GM21576 (cell line): ENCODE measurements at regions not wholly inside any gene's neighbourhood (a gene's known extent, or its start where the extent isn't known, plus 50 kb on each side); places are given as distances from the start of the nearest gene placed in this dataset.

ENCODE experiments used
- ATAC-seq: cut with Tn5 transposase; IDR thresholded peaks from one replicate; pipeline ENCODE4 v1.9.1; 2021; ENCODE audit warnings: mild to moderate bottlenecking, moderate library complexity; ENCODE audit not compliant: unreplicated experiment

DNA sequence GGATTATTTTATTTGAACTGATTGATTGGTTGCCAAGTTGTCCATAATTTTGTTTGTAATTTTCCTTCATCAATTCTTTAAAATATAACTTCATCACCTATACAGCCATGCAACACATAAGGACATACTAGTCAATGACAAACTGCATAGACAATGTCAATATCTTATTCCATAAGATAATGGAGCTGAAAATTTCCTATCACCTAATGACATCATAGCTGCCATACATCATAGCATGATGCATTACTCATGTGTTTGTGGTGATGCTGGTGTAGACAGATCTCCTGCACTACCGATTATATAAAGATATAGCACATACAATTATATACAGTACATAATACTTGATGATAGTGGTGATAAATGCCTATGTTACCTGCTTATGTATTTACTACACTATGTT is 369.8 kb upstream of the NT5C1B start:
- ATAC-seq = no peak

DNA sequence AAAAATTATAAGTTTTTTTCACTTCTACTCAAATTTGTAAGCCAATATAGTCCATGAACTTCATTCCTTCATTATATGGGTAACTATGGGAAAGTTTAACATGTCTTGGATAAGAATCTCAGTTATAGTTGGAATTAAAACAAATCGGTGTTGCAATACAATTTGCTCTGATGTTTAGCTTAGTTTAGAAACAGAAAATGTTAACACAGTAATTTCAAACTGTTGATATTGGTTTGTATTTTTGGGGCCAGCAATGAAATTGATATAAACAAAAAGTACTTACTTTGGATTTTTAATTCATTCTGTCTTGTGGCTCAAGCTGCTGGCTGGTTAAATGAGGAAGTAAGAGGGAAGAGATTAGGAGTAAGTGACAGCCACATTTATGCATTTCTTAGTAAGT is 368.5 kb upstream of the NT5C1B start:
- no peak for ATAC-seq

DNA sequence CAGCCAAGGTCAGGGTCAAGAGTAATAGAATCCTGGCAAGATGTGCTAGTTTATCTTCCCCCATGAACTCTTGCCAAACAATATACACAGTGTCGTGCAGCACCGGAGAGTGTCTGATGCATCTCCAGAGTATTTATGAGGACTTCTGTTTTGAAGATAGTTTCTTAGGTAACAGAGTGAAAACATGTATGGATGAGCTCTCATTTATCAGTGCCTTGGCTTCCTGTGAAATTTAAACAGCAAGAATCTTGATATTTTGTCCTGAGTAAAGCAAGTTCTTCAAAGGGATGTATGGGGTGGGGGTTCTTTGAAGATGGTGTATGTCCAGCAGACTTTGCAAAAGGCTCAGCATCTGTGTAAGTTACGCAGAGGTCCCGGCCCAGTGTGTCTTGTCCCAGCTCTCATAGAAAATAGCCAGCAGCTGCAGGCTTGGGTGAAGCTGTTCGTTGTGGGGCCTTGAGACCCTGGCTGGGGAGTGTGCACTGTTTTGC is 361.0 kb upstream of the NT5C1B start:
- ATAC-seq = no peak

DNA sequence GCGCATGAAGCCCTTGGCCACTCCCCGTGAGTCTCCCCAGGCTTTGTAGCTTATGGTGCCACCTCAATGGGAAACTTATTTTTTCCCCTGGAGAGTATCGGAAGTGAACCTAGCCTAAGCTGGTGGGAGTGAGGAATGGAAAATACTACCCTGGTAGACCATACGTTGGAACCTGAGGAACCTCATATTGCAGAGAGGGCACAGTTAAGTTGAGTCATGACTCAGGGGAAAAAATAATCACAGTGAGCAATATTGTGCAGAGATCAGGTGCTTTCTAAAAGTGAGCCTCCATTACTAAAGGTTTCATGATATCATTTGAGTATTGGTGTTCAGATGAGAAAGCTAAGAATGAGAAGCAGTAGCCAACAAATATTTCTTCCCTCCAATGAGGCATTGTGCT is 360.5 kb upstream of the NT5C1B start:
- no peak for ATAC-seq

DNA sequence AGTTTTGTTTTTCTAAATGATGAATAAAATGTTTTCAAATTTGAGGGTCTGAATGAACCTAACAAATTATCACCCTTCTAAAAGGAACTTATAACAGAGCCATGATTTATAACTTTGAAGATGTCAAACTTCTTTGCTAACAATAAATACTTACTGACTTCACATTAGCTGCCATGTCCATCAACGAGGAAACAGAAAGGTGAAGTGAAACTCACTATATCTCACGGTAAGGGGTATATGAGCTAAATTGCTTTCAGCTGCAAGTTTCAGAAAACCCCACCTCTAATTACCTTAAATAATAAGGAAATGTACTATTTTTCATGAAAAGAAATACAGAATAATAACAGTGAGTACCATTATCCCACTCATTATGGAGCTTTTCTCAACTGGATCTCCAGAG is 350.8 kb upstream of the NT5C1B start:
- ATAC-seq = peak; percentile 95

DNA sequence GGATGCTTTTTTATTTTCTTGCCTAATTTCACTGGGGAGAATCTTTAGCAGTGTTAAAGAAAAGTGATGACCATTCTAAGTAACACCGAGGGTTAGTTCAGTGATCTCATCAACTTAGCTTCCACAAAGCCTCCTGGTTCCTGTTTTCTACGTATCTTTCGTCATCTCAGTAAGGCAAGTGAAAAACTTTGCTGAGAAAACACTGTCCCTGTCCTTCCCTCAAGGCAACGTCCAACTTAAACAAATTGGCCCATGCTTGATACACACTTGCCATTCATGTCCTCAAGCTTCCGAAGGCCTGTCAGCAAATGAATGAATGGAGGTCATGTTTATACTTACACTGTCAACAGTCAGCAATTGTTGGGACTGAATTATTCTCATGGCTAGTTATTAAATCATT is 350.4 kb upstream of the NT5C1B start:
- ATAC-seq = peak; percentile 41

DNA sequence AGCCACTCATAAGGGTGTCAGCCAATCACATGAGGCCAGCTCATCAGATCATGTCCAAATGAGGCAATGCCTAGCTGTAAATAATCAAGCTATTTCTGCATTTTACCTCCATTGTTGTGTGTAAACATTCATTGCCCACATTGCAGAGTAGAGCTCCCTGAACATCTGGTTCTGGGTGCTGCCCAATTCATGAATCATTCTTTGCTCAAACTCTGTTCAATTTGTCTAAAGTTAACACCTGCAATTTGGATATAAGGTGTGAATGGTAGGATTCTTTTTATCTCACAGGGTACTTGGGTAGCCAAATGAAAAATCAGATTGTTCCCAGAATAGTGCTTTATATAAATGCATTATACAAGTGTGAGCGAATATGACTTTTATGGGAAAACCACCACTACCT is 345.5 kb upstream of the NT5C1B start:
- no peak for ATAC-seq

DNA sequence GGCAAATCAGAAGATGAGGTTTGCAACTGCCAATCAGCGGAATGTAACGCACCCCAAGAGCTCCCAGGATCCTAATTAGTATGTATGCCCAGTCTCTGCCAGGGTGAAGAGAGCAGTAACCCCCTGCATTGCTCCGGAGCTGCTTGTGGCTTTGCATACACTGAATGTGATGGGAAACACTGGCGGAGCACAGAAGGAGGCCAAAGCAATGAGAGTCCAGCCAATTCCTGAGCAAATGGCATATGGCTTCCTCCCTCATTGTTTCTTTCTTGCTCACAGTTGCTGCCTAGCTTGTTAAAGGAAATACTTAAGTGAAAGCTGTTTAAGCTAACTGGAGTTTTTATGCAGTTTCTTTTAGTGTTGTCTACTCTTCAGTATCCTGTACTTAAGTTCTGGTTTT is 343.5 kb upstream of the NT5C1B start:
- ATAC-seq = no peak

DNA sequence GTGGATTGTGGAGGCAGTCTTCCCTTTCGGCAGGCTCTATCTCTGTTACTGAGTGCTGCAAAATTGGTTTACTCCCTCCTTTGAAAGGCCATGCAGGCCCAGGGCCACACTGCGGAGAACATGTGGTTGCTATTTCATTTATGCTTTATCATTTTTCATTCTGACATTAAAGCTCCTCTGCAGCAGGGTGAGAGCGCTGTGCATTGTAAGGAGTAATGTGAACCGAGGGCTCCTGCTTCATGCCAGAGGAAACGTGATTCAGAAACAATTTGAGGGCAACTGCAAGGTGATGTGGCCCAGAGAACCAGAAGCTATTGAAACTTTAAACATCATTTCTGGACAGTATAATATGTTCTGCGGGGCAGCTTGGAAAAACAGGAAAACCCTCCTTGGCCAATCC is 341.6 kb upstream of the NT5C1B start:
- ATAC-seq = no peak

DNA sequence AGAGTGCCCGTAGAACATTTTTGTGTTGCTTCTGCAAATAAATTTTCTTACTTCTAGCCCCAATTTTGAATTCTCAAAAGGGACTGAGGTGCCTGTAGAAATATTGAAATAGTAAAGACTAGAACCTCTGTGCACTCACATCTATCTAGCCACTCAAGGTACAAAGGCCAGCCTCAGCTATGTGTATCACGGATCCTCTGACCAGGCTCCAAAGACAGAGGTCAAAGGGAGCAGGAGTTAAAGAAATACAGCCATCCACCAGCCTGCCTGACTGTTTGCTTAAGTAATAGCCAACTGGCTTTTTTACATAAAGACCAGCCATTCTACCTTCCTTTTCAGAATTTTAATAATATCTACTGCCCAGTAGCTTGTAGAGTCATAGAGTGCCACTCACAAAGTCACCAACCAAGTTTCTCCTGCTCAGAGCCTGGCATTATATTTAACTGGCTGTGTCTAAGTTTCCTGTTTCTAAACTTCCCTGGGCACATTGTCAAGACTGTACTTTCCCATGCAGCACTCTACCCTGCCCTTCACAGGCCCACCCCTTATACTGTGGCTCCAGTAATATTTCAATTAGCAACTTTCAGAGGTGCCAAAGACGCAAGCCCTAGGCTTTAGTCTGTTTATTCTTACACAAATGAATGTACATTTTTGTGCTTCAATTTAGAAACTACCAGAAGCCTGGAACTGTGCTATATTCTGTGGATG is 338.3 kb upstream of the NT5C1B start:
- no peak for ATAC-seq

DNA sequence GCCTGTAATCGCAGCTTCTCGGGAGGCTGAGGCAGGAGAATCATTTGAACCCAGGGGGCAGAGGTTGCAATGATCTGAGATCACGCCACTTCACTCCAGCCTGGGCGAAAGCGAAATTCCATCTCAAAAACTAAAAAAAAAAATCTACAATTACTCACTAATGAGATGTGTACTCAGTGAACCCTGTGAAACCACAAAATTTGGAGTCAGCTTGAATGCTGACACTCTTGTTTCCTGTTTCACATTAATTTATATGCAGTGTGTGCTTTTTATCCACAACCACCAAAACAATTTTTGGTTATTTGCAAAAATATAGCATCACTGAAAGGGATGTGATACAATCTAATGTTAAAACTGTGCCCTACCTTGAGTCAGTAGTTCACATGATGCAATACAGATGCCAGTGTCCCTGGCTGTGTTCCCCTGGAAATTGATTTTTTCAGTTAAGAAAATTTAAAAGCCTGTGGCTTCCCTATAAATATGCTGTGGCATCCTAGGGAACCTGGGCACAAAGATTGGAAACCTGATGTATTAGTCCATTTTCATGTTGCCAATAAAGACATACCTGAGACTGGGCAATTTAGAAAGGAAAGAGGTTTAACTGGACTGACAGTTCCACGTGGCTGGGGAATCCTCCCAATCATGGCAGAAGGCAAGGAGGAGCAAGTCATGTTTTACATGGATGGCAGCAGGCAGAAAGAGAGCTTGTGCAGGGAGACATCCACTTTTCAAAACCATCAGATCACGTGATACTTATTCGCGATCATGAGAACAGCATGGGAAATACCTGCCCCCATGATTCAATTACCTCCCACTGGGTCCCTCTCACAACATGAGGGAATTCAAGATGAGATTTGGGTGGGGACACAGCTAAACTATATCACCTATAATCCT is 337.5 kb upstream of the NT5C1B start:
- no peak for ATAC-seq

DNA sequence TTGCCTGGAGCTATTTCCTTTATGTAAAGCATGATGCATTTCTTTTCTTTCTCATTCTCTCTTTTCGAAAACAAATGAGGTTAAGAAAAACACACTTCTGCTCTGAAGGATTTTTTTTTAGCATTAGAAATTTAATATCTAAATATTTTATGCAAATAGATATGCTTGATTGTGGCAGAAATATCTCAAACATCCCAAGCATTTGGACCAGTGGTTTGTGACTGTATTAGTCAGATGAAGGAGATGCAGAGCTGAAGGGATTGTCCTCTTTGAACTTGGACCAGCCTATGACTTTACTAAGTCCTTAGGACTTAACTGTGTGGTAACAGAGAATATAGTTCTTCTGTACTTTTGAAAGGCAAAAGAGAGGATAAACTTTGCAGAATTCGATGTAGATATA is 335.9 kb upstream of the NT5C1B start:
- ATAC-seq = no peak

DNA sequence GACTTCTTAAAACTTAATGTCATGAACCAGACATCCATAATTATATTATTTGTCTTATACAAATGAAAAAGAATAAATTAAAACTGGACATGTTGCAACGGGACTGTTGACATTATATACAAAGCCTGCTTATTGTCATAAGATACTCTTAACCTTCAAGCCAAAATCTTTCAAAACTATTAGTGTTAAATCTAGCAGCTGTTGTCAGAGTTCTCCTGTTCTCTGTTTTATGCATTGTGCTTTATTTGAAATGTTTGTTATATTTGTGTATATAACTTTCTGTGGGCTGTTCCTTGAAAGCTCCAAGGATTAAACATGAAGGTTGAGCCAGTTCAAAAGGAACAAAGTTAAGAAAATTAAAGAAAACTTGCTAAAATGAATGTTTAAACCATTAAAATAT is 335.5 kb upstream of the NT5C1B start:
- no peak for ATAC-seq

DNA sequence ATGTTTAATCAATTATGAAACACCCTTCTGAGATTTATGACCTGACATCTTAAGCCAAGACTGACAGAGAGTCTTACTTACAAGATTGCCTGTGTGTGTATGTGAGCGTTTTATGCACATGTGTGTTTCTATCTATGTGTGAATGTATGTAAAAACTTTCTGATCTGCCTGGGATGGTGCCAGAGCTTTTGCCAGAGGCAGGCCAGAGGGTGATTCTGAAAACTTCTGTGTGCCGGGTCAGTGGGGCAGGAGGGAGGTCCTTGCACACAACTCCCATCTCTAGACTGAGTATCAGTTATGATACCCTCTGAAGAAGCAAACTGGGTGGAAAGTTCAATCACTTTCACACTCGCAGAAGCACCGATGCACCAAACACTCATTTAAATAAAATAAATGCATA is 335.0 kb upstream of the NT5C1B start:
- no peak for ATAC-seq

DNA sequence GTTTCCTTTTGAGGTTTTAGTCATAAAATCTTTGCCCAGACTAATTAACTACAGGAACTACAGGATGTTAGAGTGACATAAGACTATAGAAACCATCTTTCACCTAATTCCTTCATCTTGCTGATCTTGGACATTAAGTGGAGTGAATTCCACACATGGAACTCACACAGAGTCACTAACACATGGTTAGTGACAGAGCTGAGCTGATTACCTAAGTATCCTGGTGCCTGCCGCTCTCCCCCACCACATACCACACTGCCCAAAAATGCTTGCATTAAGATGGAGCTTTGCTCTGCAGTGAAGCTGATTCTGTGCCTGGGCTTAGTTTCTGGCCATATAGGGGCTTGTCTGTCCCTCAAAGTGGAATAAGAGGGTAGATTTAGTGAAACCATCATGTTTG is 332.9 kb upstream of the NT5C1B start:
- ATAC-seq = no peak

DNA sequence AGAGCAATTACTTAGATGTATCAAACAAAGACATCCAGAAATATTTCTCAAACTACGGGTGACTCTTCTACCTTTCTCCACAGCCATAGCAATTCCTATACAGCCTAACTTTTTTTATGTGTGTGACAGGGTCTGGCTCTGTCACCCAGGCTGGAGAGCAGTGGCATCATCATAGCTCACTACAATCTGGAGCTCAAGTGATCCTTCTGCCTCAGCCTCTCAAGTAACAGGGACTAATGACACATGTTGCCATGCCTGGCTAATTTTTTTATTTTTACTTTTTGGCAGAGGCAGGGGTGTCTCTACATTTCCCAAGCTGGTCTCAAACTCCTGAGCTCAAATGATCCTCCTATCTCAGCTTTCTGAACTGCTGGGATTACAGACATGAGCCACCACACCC is 328.9 kb upstream of the NT5C1B start:
- no peak for ATAC-seq

DNA sequence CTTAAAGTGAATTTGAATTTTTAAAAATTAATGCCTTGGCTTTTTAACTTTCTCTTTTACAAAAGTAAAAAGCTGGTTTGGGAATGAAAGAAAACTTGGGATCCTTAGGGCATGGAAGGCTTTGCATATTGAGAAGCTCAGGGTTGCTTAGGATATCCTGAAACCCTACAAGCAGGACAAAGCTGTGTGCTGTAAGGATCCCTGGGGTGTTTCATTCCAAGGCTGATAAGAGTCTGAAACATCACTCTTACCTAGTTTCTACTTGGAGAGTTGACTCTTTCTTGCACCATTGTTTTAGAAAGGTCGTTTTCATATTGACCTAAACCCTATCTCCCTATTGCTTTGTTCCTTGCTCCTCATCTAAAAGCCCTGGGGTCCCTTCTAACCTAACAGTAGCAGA is 325.9 kb upstream of the NT5C1B start:
- ATAC-seq = no peak

DNA sequence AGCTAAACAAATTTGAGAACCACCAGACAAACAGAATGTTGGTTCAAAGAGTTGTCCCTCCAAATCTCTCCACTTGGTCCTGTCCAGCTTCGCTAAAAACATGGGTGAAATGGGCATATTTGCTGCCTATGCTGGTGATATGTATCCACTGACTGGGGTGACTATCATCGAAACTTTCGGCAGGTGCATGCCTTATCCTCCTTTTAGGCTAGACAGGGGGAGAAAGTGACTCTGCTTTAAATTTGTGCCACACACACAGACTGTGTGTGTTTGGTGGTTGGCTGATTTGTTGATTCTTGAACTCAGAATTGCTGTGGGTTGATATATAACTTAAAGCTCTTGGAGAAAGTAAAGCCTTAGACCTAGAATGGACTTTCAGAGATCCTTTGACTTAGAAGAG is 324.1 kb upstream of the NT5C1B start:
- ATAC-seq = no peak

DNA sequence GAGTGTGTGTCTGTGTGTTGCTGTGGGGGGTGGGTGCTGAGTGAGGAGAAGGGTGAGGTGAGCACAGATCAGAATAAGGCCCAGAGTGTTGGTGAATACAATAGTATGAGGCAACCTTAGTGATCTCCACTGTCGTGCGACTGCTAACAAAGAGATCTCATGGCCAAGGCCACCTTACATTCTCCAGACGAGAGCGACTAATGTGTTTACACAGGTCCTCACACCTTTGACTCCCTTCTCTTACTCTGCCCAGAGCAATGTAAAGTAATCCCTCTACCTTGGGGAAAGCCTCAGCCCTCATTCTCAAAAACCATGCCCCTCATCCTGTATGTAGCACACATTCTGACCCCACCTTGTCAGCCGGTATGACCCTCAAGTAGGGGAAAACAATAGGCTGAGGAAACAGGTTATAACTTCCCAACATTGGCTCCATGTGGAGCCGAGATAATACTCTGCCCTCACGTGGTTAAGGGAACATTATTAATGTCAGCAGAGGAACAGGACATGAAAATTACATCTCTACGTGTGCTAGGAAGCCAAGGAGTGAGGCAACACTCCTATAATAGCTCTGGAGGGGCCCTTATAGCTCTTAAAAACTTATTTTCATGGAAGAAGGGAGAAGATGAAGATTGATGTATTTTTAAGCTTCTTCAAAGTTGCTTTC is 323.0 kb upstream of the NT5C1B start:
- ATAC-seq = no peak

DNA sequence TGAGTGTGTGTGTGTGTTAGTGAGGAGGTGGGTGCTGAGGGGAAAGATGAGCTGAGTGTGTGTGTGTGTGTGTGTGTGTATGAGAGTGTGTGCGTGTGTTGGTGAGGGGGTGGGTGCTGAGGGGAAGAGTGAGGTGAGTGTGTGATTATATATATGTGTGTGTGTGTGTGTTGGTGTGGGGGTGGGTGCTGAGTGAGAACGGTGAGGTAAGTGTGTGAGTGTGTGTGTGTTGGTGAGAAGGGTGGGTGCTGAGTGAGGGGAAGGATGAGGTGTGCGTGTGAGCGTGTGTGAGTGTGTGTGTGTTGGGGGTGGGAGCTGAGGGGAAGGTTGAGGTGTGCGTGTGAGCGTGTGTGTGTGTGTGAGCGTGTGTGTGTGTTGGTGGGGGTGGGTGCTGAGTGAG is 322.0 kb upstream of the NT5C1B start:
- ATAC-seq = no peak

DNA sequence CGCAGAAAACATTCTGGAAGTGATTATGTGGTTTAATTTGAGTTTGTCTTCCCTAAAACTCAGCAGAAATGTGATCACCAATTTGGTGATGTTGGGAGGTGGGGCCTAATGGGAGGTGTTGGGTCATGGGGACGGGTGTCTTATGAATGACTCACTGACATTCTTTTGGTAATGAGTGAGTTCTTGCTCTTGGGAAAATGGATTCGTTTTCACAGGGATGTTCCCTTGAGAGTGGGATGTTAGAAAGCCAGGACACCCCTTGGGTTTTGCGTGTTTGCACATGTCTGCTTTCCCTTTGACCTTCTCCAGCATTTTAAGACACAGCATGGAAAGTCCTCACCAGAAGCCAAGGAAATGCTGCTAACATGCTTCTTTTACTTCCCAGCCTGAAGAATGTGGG is 321.5 kb upstream of the NT5C1B start:
- ATAC-seq = no peak

DNA sequence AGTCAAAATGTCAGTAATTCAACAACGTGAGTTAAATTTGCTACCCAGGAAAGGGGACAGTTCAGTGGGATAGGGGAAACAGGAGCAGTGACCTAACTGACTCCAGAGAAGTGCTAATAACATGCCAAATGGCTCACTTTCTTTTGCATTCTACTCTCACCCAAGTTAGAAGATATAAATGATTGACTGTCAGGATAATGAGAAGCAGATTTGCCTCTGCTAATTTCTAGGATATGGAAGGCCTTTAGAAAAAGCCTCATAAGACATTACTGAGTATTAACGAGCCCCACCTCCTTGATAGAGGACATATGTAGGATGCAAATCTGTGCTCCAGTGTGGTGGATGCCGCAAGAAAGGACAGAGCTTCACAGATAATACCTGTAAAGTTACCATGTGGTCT is 318.6 kb upstream of the NT5C1B start:
- no peak for ATAC-seq
